Uterus (tissue), 2 donors: ENCODE measurements at regions not wholly inside any gene's neighbourhood (a gene's known extent, or its start where the extent isn't known, plus 50 kb on each side); places are given as distances from the start of the nearest gene placed in this dataset.

Experiments used
- CTCF ChIP-seq, 4 experiments: fragments of 200-600 bp in 2 of 4; fragments of 450-650 bp in 2 of 4; sonication (generic) in 2 of 4; IDR thresholded peaks; one replicate each; pipeline ENCODE4 v1.5.1; 2016 to 2019; ENCODE audit warnings: antibody characterized with exemption in 4 of 4, mild to moderate bottlenecking in 2 of 4, moderate library complexity in 1 of 4
- POLR2A ChIP-seq, 2 donors: fragments of 450-650 bp; IDR thresholded peaks; one replicate each; pipeline ENCODE4 v1.6.1; 2016; ENCODE audit warnings: antibody characterized with exemption in 2 of 2, mild to moderate bottlenecking in 1 of 2, moderate library complexity in 1 of 2

- TF ChIP-seq POLR2A (IDR thresholded peaks at IDR 0.05) (no peak), CTCF (IDR thresholded peaks at IDR 0.05) (no peak)
Measured at GRCh38 chr6:12529364-12530019, 187.1 kb upstream of the PHACTR1 start.
